ENCODE measurements at regions not wholly inside any gene's neighbourhood (a gene's known extent, or its start where the extent isn't known, plus 50 kb on each side); places are given as distances from the start of the nearest gene placed in this dataset.
"Not testable (repeated sequence)": the region's sequence is repeated elsewhere in the genome, so short reads cannot be mapped to it uniquely, and the experiment has no call there.

- not testable (repeated sequence) for H3K4me3 ChIP-seq (ENCODE audit: low read depth, low read length); DNase-seq (ENCODE audit: low read depth)
These were observed 62.8 kb downstream of the SCP2D1 start for GRCh38 chr20:18876394-18876793.

- no peak overlapping the region for H3K4me3 ChIP-seq (ENCODE audit: low read depth, low read length)
- no peak for DNase-seq (ENCODE audit: low read depth)
- TF ChIP-seq CTCF (IDR thresholded peaks at IDR 0.05; ENCODE audit: low read depth, low read length) (no peak), MYC (IDR thresholded peaks at IDR 0.05; ENCODE audit: low read depth, low read length) (no peak)
- TF ChIP-seq, protein P1, sequence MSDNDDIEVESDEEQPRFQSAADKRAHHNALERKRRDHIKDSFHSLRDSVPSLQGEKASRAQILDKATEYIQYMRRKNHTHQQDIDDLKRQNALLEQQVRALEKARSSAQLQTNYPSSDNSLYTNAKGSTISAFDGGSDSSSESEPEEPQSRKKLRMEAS (IDR thresholded peaks at IDR 0.05; ENCODE audit: low read depth, low read length), result no peak
These were observed 65.7 kb downstream of the SCP2D1 start for GRCh38 chr20:18879262-18879661.

GRCh38 chr20:18886756-18887155, 73.2 kb downstream of the SCP2D1 start:
- no peak overlapping the region for H3K4me3 ChIP-seq (ENCODE audit: low read depth, low read length)
- TF ChIP-seq CTCF (IDR thresholded peaks at IDR 0.05; ENCODE audit: low read depth, low read length) (no peak), MYC (IDR thresholded peaks at IDR 0.05; ENCODE audit: low read depth, low read length) (no peak), POLR2A (IDR thresholded peaks at IDR 0.05; ENCODE audit: extremely low read depth, insufficient read length) (no peak)
- TF ChIP-seq, protein P1 (IDR thresholded peaks at IDR 0.05; ENCODE audit: low read depth, low read length), result no peak
- no peak for DNase-seq (ENCODE audit: low read depth)

DNA sequence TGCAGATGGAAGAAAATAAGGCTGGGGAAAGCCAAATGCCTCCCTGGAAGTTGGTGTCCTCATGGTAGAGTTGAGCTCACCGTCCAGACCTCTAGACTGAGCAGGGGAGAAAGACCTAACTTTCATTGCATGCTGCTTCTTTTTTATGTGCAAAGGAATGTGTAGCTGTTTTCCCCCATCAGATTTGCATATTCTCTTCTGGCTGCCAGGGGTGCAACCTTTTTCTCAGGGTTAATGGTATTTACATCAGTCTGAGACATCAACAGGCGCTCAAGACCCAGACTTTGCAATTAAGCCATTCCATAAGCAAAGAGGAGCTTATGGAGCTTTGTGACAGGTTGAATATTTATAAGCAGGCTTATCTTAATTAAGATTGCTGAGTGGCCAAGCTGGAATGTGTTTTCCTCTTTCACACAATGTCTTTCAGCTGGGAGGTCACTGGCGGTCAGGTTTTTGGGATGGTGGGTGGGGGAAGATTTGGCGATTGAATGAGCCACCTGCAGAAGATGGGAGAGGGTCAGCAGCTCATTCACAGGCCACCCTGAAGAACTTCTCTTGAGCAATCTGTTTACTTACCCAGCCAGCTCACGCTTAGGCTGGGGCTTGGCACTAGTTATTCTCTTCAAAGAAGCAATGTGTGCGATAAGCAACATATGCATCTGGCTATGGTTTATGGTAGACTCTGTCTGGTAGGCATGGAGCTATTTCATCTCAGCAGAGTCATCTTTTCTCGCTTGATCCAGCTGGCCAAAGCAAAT, 88.6 kb downstream of the SCP2D1 start:
- TF ChIP-seq, protein P1 (IDR thresholded peaks at IDR 0.05; ENCODE audit: low read depth, low read length), result no peak
- no peak for TF ChIP-seq CTCF (IDR thresholded peaks at IDR 0.05; ENCODE audit: low read depth, low read length)
- no peak for TF ChIP-seq MYC (IDR thresholded peaks at IDR 0.05; ENCODE audit: low read depth, low read length)
- no peak for TF ChIP-seq POLR2A (IDR thresholded peaks at IDR 0.05; ENCODE audit: extremely low read depth, insufficient read length)
- DNase-seq (ENCODE audit: low read depth), result no peak
- H3K4me3 ChIP-seq (ENCODE audit: low read depth, low read length), result no peak overlapping the region

- TF ChIP-seq MYC (IDR thresholded peaks at IDR 0.05; ENCODE audit: low read depth, low read length), result no peak
- TF ChIP-seq, protein P1 (IDR thresholded peaks at IDR 0.05; ENCODE audit: low read depth, low read length), result no peak
- TF ChIP-seq POLR2A (IDR thresholded peaks at IDR 0.05; ENCODE audit: extremely low read depth, insufficient read length), result no peak
- no peak for TF ChIP-seq CTCF (IDR thresholded peaks at IDR 0.05; ENCODE audit: low read depth, low read length)
- peak; percentile 8 for DNase-seq (ENCODE audit: low read depth)
- no peak overlapping the region for H3K4me3 ChIP-seq (ENCODE audit: low read depth, low read length)
These were observed 90.6 kb downstream of the SCP2D1 start for GRCh38 chr20:18904192-18904591.

- peak; percentile 45 for DNase-seq (ENCODE audit: low read depth)
- no peak overlapping the region for H3K4me3 ChIP-seq (ENCODE audit: low read depth, low read length)
- TF ChIP-seq CTCF (IDR thresholded peaks at IDR 0.05; ENCODE audit: low read depth, low read length), result peak; percentile 28
- TF ChIP-seq, protein P1 (IDR thresholded peaks at IDR 0.05; ENCODE audit: low read depth, low read length), result no peak
These were observed 91.0 kb downstream of the SCP2D1 start for GRCh38 chr20:18904624-18905023.

All from NB4 (cell line).